ENCODE measurements at regions not wholly inside any gene's neighbourhood (a gene's known extent, or its start where the extent isn't known, plus 50 kb on each side); places are given as distances from the start of the nearest gene placed in this dataset.

- H3K4me1 Mint-ChIP-seq: no peaks in the 10 kb centered on the region
- CTCF ChIA-PET: no interaction called here
- no peaks in the 10 kb centered on the region for H3K36me3 Mint-ChIP-seq (ENCODE audit: low read depth)
- no peak for TF ChIP-seq CTCF (IDR thresholded peaks at IDR 0.05)
- no peaks in the 10 kb centered on the region for H3K27me3 Mint-ChIP-seq
- H3K4me3 Mint-ChIP-seq: no peak overlapping the region
- DNase-seq (no peak), ATAC-seq (ENCODE audit: low read depth) (no peak)
- H3K9me3 Mint-ChIP-seq: peaks cover 26% of the 10 kb centered on the region
- H3K27ac Mint-ChIP-seq: no peak overlapping the region
- intact Hi-C loops (cut with micrococcal nuclease): no loop called here
- POLR2A ChIA-PET: no interaction called here
Observed at GRCh38 chr1:80594013-80594412, 1206.7 kb upstream of the ADGRL2 start.

GRCh38 chr1:80593197-80593596, 1207.5 kb upstream of the ADGRL2 start:
- no peaks in the 10 kb centered on the region for H3K36me3 Mint-ChIP-seq (ENCODE audit: low read depth)
- H3K27me3 Mint-ChIP-seq: no peaks in the 10 kb centered on the region
- H3K4me3 Mint-ChIP-seq: no peak overlapping the region
- ATAC-seq (ENCODE audit: low read depth) (no peak), DNase-seq (no peak)
- peaks cover 25% of the 10 kb centered on the region for H3K9me3 Mint-ChIP-seq
- no peaks in the 10 kb centered on the region for H3K4me1 Mint-ChIP-seq
- POLR2A ChIA-PET: no interaction called here
- no peak for TF ChIP-seq CTCF (IDR thresholded peaks at IDR 0.05)
- intact Hi-C loops (cut with micrococcal nuclease): no loop called here
- no peak overlapping the region for H3K27ac Mint-ChIP-seq
- CTCF ChIA-PET: no interaction called here

- DNase-seq (no peak), ATAC-seq (ENCODE audit: low read depth) (no peak)
- Mint-ChIP-seq H3K9me3 (peaks cover 4% of the 10 kb centered on the region), H3K27ac (no peak overlapping the region), H3K4me1 (no peaks in the 10 kb centered on the region), H3K4me3 (no peak overlapping the region), H3K36me3 (ENCODE audit: low read depth) (no peaks in the 10 kb centered on the region), H3K27me3 (no peaks in the 10 kb centered on the region)
- CTCF ChIA-PET: no interaction called here
- intact Hi-C loops (cut with micrococcal nuclease): no loop called here
- POLR2A ChIA-PET: no interaction called here
- TF ChIP-seq CTCF (IDR thresholded peaks at IDR 0.05): no peak
Observed at GRCh38 chr1:80582980-80583379, 1217.8 kb upstream of the ADGRL2 start.

DNA sequence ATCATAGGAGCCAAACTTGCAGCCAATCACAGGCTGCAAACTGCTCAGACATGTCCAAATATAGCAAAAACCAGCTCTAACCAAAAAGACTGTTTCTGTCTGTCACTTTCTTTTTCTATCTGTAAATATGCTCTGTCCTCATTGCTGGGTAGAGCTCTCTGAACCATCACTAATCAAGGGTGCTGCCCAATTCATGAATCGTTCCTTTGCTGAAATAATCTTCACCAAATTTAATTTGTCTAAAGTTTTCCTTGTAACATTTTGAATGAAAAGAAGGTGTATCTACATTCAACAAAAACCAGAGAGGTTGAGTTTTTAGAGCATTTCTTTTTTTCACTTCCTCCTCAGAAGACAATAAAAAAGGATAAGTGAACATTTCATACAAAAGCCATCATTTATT, 1221.7 kb upstream of the ADGRL2 start:
- Mint-ChIP-seq H3K4me3 (no peak overlapping the region), H3K27ac (no peak overlapping the region), H3K36me3 (ENCODE audit: low read depth) (no peaks in the 10 kb centered on the region), H3K27me3 (no peaks in the 10 kb centered on the region), H3K9me3 (peaks cover 4% of the 10 kb centered on the region), H3K4me1 (no peaks in the 10 kb centered on the region)
- ATAC-seq (ENCODE audit: low read depth): no peak
- no peak for TF ChIP-seq CTCF (IDR thresholded peaks at IDR 0.05)
- DNase-seq: no peak
- ChIA-PET CTCF (no interaction called here), POLR2A (no interaction called here)
- intact Hi-C loops (cut with micrococcal nuclease): no loop called here

GRCh38 chr1:80566867-80567266, 1233.9 kb upstream of the ADGRL2 start:
- CTCF ChIA-PET: no interaction called here
- ATAC-seq (ENCODE audit: low read depth) (no peak), DNase-seq (no peak)
- Mint-ChIP-seq H3K9me3 (peaks cover 2% of the 10 kb centered on the region), H3K27me3 (no peaks in the 10 kb centered on the region), H3K4me3 (no peak overlapping the region), H3K27ac (no peak overlapping the region), H3K4me1 (no peaks in the 10 kb centered on the region), H3K36me3 (ENCODE audit: low read depth) (no peaks in the 10 kb centered on the region)
- TF ChIP-seq CTCF (IDR thresholded peaks at IDR 0.05): no peak
- POLR2A ChIA-PET: no interaction called here
- intact Hi-C loops (cut with micrococcal nuclease): no loop called here
